H9 (cell line): ENCODE measurements at regions not wholly inside any gene's neighbourhood (a gene's known extent, or its start where the extent isn't known, plus 50 kb on each side); places are given as distances from the start of the nearest gene placed in this dataset.

ENCODE experiments used
- DNase-seq: peaks from one replicate; pipeline ENCODE4 v3.0.0-alpha.2; 2017
- H2AFZ ChIP-seq: one replicate; pipeline ENCODE4 v1.6.1; 2013; ENCODE audit warnings: mild to moderate bottlenecking, low read length, control low read depth, moderate library complexity
- H2AK5ac ChIP-seq: 2 replicates; pipeline ENCODE4 v1.6.1; 2013; ENCODE audit warnings: low read length, control low read depth, mixed read lengths; ENCODE audit not compliant: insufficient read length
- H2BK120ac ChIP-seq: one replicate; pipeline ENCODE4 v1.6.1; 2013; ENCODE audit warnings: low read depth, mild to moderate bottlenecking, low read length, control low read depth, inconsistent platforms; ENCODE audit not compliant: poor library complexity, severe bottlenecking
- H2BK12ac ChIP-seq: 2 replicates; pipeline ENCODE4 v1.6.1; 2013; ENCODE audit warnings: low read length, control low read depth, mixed read lengths, low read depth; ENCODE audit not compliant: insufficient read length
- H2BK15ac ChIP-seq: 2 replicates; pipeline ENCODE4 v1.6.1; 2013; ENCODE audit warnings: low read depth, low read length, control low read depth
- H2BK20ac ChIP-seq: one replicate; pipeline ENCODE4 v1.6.1; 2013; ENCODE audit warnings: low read depth, mild to moderate bottlenecking, low read length, control low read depth, inconsistent platforms; ENCODE audit not compliant: poor library complexity, severe bottlenecking
- H2BK5ac ChIP-seq: 2 replicates; pipeline ENCODE4 v1.6.1; 2013; ENCODE audit warnings: low read length, control low read depth, mixed read lengths; ENCODE audit not compliant: insufficient read length
- H3K14ac ChIP-seq: 2 replicates; pipeline ENCODE4 v1.6.1; 2013; ENCODE audit warnings: low read length, control low read depth; ENCODE audit not compliant: insufficient read depth
- H3K18ac ChIP-seq: 2 replicates; pipeline ENCODE4 v1.6.1; 2013; ENCODE audit warnings: low read depth, mild to moderate bottlenecking, mixed read lengths, low read length, control low read depth; ENCODE audit not compliant: insufficient read length
- H3K23ac ChIP-seq: 2 replicates; pipeline ENCODE4 v1.6.1; 2013; ENCODE audit warnings: low read length, control low read depth, mixed read lengths, low read depth; ENCODE audit not compliant: insufficient read length
- H3K23me2 ChIP-seq: 2 replicates; pipeline ENCODE4 v1.6.1; 2013; ENCODE audit warnings: low read depth, mild to moderate bottlenecking, mixed read lengths, low read length, control low read depth; ENCODE audit not compliant: insufficient read length, poor library complexity, severe bottlenecking
- H3K27ac ChIP-seq: 2 replicates; pipeline ENCODE4 v1.5.1; 2013; ENCODE audit warnings: low read length, control low read depth, mixed read lengths, low read depth; ENCODE audit not compliant: insufficient read length
- H3K27me3 ChIP-seq: 2 replicates; pipeline ENCODE4 v1.6.1; 2013; ENCODE audit warnings: low read length, control low read depth, inconsistent platforms; ENCODE audit not compliant: insufficient read depth
- H3K4ac ChIP-seq: 2 replicates; pipeline ENCODE4 v1.6.1; 2013; ENCODE audit warnings: low read depth, mild to moderate bottlenecking, control low read depth, inconsistent platforms, low read length, moderate library complexity
- H3K4me1 ChIP-seq: 2 replicates; pipeline ENCODE4 v1.6.1; 2013; ENCODE audit warnings: low read length, control low read depth, inconsistent platforms; ENCODE audit not compliant: insufficient read depth
- H3K4me2 ChIP-seq: 2 replicates; pipeline ENCODE4 v1.6.1; 2013; ENCODE audit warnings: low read length, control low read depth, mixed read lengths; ENCODE audit not compliant: insufficient read length, insufficient read depth
- H3K56ac ChIP-seq: 2 replicates; pipeline ENCODE4 v1.6.1; 2013; ENCODE audit warnings: low read depth, mild to moderate bottlenecking, mixed read lengths, low read length, control low read depth; ENCODE audit not compliant: insufficient read length
- H3K79me1 ChIP-seq: 2 replicates; pipeline ENCODE4 v1.6.1; 2013; ENCODE audit warnings: low read depth, mild to moderate bottlenecking, moderate library complexity, low read length, control low read depth, inconsistent platforms; ENCODE audit not compliant: insufficient read depth, poor library complexity, severe bottlenecking
- H3K79me2 ChIP-seq: 2 replicates; pipeline ENCODE4 v1.6.1; 2013; ENCODE audit warnings: low read length, control low read depth, inconsistent platforms; ENCODE audit not compliant: insufficient read depth
- H3K9ac ChIP-seq: 2 replicates; pipeline ENCODE4 v1.6.1; 2013; ENCODE audit warnings: low read length, control low read depth, mixed read lengths; ENCODE audit not compliant: insufficient read length; ENCODE audit errors: extremely low read depth
- H3K9me3 ChIP-seq: one replicate; pipeline ENCODE4 v1.6.1; 2013; ENCODE audit warnings: low read depth, low read length, inconsistent platforms; ENCODE audit not compliant: control insufficient read depth
- H3T11ph ChIP-seq: one replicate; pipeline ENCODE4 v1.6.1; 2013; ENCODE audit warnings: mild to moderate bottlenecking, low read length, control low read depth, inconsistent platforms
- H4K20me1 ChIP-seq: one replicate; pipeline ENCODE4 v1.6.1; 2013; ENCODE audit not compliant: control insufficient read depth, insufficient read length, insufficient read depth
- H4K5ac ChIP-seq: 2 replicates; pipeline ENCODE4 v1.6.1; 2013; ENCODE audit warnings: low read depth, mild to moderate bottlenecking, mixed read lengths, low read length, control low read depth; ENCODE audit not compliant: insufficient read length
- H4K8ac ChIP-seq: replicated peaks from 2 replicates; pipeline ENCODE4 v1.6.1; 2013; ENCODE audit warnings: low read length, control low read depth, mixed read lengths, low read depth; ENCODE audit not compliant: insufficient read length
- H4K91ac ChIP-seq: 2 replicates; pipeline ENCODE4 v1.6.1; 2013; ENCODE audit warnings: low read depth, mild to moderate bottlenecking, moderate library complexity, mixed read lengths, low read length, control low read depth; ENCODE audit not compliant: insufficient read length
- H3K27ac Mint-ChIP-seq, 3 experiments: 2 replicates in 2 of 3; 3 replicates in 1 of 3; pipeline ENCODE4 v1.8.0; 2020 to 2021; ENCODE audit warnings: mixed read lengths in 3 of 3, mild to moderate bottlenecking in 1 of 3, moderate library complexity in 1 of 3
- H3K27me3 Mint-ChIP-seq: 2 replicates; pipeline ENCODE4 v1.8.0; 2021; ENCODE audit warnings: low read depth, mild to moderate bottlenecking, moderate library complexity, mixed read lengths
- H3K36me3 Mint-ChIP-seq, 3 experiments: 2 replicates in 2 of 3; 3 replicates in 1 of 3; pipeline ENCODE4 v1.8.0; 2020 to 2021; ENCODE audit warnings: low read depth in 3 of 3, mixed read lengths in 3 of 3; ENCODE audit not compliant: insufficient read depth in 1 of 3
- H3K4me1 Mint-ChIP-seq, 2 experiments: 2 replicates each; pipeline ENCODE4 v1.8.0; 2020; ENCODE audit warnings: mixed read lengths in 2 of 2
- H3K4me3 Mint-ChIP-seq, 2 experiments: 2 replicates in 1 of 2; 3 replicates in 1 of 2; pipeline ENCODE4 v1.8.0; 2020 to 2021; ENCODE audit warnings: mild to moderate bottlenecking in 2 of 2, mixed read lengths in 2 of 2, moderate library complexity in 1 of 2
- H3K9me3 Mint-ChIP-seq, 2 experiments: 2 replicates in 1 of 2; 3 replicates in 1 of 2; pipeline ENCODE4 v1.8.0; 2020; ENCODE audit warnings: mild to moderate bottlenecking in 2 of 2, mixed read lengths in 2 of 2, moderate library complexity in 1 of 2
- CTCF ChIP-seq: fragments of 200-600 bp; sonication (generic); conservative IDR thresholded peaks from 3 replicates; pipeline ENCODE4 v1.8.0; 2021; ENCODE audit warnings: antibody characterized with exemption, mild to moderate bottlenecking
- WGBS: extraction: QIAGEN DNeasy Blood & Tissue Kit; methylation state at CpG from one replicate; pipeline ENCODE4 v1.1.7; 2013; ENCODE audit warnings: missing lambda C conversion rate, low lambda C conversion rate, mixed read lengths; ENCODE audit not compliant: insufficient read length; ENCODE audit errors: extremely low coverage; 5-methylcytosine and 5-hydroxymethylcytosine counted together

GRCh38 chr16:86228713-86229112 lies 281.6 kb upstream of the FOXF1 start:
- no peaks in the 10 kb centered on the region for H3K23me2 ChIP-seq

More at GRCh38 chr16:86228713-86229112, 281.6 kb upstream of the FOXF1 start:
- no CpG with 5 or more reads among the region's 4 CpGs for WGBS
- DNase-seq = no peak
- H3K18ac ChIP-seq = no peak overlapping the region
- no peak overlapping the region for H3K56ac ChIP-seq
- no peak overlapping the region for H4K8ac ChIP-seq
- no peak overlapping the region for H2BK20ac ChIP-seq
- H3K9me3 ChIP-seq = no peaks in the 10 kb centered on the region
- no peak overlapping the region for H3K27ac Mint-ChIP-seq
- H2AFZ ChIP-seq = no peak overlapping the region
- H3K4me1 ChIP-seq = no peaks in the 10 kb centered on the region
- TF ChIP-seq CTCF = no peak
- no peaks in the 10 kb centered on the region for H4K20me1 ChIP-seq
- H2AK5ac ChIP-seq = no peak overlapping the region
- no peak overlapping the region for H3K4me3 Mint-ChIP-seq
- H3K4ac ChIP-seq = no peak overlapping the region
- H3K27me3 ChIP-seq = no peaks in the 10 kb centered on the region
- H3K27ac ChIP-seq = no peak overlapping the region
- no peak overlapping the region for H3K4me2 ChIP-seq
- no peak overlapping the region for H3T11ph ChIP-seq
- no peak overlapping the region for H4K5ac ChIP-seq
- no peak overlapping the region for H2BK15ac ChIP-seq
- H3K79me2 ChIP-seq = no peaks in the 10 kb centered on the region
- H3K27me3 Mint-ChIP-seq = peaks cover 37% of the 10 kb centered on the region
- H3K9me3 Mint-ChIP-seq = peaks cover 6 to 8% of the 10 kb centered on the region in 2 experiments
- peaks cover 0 to 9% of the 10 kb centered on the region in 2 experiments; a peak in 2 of 4 replicates for H3K4me1 Mint-ChIP-seq
- no peaks in the 10 kb centered on the region for H3K79me1 ChIP-seq
- no peak overlapping the region for H2BK120ac ChIP-seq
- no peak overlapping the region for H3K23ac ChIP-seq
- H3K9ac ChIP-seq = no peak overlapping the region
- peaks cover 4 to 6% (median 4%) of the 10 kb centered on the region in 3 experiments; a peak in 6 of 7 replicates for H3K36me3 Mint-ChIP-seq
- no peak overlapping the region for H4K91ac ChIP-seq
- H2BK5ac ChIP-seq = no peak overlapping the region
- no peak overlapping the region for H2BK12ac ChIP-seq
- H3K14ac ChIP-seq = no peak overlapping the region
